ENCODE measurements at regions not wholly inside any gene's neighbourhood (a gene's known extent, or its start where the extent isn't known, plus 50 kb on each side); places are given as distances from the start of the nearest gene placed in this dataset.
"Not testable (repeated sequence)": the region's sequence is repeated elsewhere in the genome, so short reads cannot be mapped to it uniquely, and the experiment has no call there.

DNA sequence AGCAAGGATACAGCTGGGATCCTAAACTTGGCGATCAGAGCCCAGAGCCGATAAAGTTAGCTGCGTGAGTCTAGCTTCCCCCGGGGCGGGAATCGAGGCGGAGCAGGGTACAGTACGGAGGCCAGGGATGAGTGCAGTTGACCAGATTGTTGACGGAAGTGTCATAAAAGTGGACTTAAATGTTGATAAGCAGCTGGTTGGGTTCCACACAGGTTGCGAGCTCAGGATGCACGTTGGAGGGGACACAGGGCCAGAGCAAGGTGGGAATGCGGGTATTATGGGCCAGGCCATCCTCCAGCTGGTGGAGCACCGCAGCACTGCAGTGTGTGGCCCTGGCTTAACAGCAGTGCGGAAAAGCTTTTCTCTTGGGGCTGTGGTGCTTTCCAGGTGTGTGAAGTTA lies 76.0 kb upstream of the PZP start:
- not testable (repeated sequence) for H3K36me3 Mint-ChIP-seq (ENCODE audit: unreplicated experiment); DNase-seq (ENCODE audit: extremely low spot score, unreplicated experiment); H3K9me3 Mint-ChIP-seq (ENCODE audit: unreplicated experiment); H3K4me1 Mint-ChIP-seq (ENCODE audit: unreplicated experiment)
- peaks cover 16% of the 10 kb centered on the region for H3K27me3 Mint-ChIP-seq (ENCODE audit: unreplicated experiment)
- peak overlapping the region; percentile 94 for H3K4me3 Mint-ChIP-seq (ENCODE audit: unreplicated experiment)
- peak overlapping the region; percentile 92 for H3K27ac Mint-ChIP-seq (ENCODE audit: unreplicated experiment)

DNA sequence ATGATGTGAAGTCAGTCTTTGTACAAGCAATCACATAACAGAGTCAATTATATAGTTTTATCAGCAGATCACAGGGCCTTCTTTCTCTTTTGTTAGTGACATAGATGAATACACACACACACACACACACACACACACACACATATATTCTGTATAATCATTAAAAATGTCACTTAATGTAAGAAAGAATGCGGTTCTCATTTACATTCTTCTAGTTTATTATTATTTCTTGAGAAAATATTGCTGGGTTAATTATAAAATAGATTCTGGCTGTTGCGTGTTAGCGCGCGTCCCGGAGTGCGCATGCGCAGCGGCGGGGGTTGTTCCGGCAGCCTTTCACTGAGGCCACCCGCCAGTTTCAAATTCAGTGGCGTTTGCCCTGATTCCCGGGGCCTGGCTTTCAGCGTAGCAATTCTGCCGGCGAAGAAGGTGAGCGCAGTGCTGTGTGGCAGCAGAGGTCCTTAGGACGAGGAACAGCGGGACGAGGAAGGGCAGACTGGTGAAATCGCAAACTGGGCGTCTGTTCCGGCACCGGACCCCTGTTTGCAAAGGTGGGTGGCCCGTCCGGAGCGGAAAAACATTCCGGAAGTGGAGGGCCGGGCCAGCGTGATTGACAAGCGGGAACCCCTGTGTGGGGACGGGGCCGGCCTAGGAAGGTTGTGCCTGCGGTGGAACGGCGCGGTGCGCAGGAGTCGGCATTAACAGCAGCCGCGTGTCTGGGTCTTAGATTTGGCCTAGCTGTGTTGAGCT lies 75.3 kb upstream of the PZP start:
- Mint-ChIP-seq H3K27ac (ENCODE audit: unreplicated experiment) (peak overlapping the region; percentile 92), H3K4me3 (ENCODE audit: unreplicated experiment) (peak overlapping the region; percentile 94), H3K27me3 (ENCODE audit: unreplicated experiment) (peaks cover 19% of the 10 kb centered on the region)
- H3K4me1 Mint-ChIP-seq (ENCODE audit: unreplicated experiment); H3K36me3 Mint-ChIP-seq (ENCODE audit: unreplicated experiment); H3K9me3 Mint-ChIP-seq (ENCODE audit: unreplicated experiment): not testable (repeated sequence)
- peak; percentile 94 for DNase-seq (ENCODE audit: extremely low spot score, unreplicated experiment)

DNA sequence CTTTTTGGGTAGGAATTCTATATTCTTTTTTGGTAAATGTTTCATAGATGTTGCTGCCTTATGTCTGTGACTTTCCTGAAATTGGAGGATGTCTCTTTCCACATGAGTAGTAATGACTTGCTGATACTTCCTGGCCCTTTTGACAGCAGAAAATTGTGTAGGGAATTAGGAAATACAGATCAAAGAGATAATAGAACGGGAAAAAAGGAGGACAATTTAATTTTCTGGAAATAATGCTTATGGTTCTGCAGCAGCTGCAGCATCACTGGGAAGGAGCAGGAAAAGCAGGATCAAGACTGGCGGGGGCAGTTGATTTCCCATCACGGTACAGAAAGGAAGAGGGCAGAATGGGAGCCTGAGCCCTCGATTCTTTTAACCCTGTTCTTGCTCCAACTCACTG lies 68.8 kb upstream of the PZP start:
- H3K4me3 Mint-ChIP-seq (ENCODE audit: unreplicated experiment): no peak overlapping the region
- no peaks in the 10 kb centered on the region for H3K9me3 Mint-ChIP-seq (ENCODE audit: unreplicated experiment)
- DNase-seq (ENCODE audit: extremely low spot score, unreplicated experiment): no peak
- no peaks in the 10 kb centered on the region for H3K36me3 Mint-ChIP-seq (ENCODE audit: unreplicated experiment)
- TF ChIP-seq, protein P1, sequence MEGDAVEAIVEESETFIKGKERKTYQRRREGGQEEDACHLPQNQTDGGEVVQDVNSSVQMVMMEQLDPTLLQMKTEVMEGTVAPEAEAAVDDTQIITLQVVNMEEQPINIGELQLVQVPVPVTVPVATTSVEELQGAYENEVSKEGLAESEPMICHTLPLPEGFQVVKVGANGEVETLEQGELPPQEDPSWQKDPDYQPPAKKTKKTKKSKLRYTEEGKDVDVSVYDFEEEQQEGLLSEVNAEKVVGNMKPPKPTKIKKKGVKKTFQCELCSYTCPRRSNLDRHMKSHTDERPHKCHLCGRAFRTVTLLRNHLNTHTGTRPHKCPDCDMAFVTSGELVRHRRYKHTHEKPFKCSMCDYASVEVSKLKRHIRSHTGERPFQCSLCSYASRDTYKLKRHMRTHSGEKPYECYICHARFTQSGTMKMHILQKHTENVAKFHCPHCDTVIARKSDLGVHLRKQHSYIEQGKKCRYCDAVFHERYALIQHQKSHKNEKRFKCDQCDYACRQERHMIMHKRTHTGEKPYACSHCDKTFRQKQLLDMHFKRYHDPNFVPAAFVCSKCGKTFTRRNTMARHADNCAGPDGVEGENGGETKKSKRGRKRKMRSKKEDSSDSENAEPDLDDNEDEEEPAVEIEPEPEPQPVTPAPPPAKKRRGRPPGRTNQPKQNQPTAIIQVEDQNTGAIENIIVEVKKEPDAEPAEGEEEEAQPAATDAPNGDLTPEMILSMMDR (IDR thresholded peaks at IDR 0.05): no peak
- H3K27me3 Mint-ChIP-seq (ENCODE audit: unreplicated experiment): peaks cover 53% of the 10 kb centered on the region
- H3K27ac Mint-ChIP-seq (ENCODE audit: unreplicated experiment): no peak overlapping the region
- H3K4me1 Mint-ChIP-seq (ENCODE audit: unreplicated experiment): peaks cover 3% of the 10 kb centered on the region

DNA sequence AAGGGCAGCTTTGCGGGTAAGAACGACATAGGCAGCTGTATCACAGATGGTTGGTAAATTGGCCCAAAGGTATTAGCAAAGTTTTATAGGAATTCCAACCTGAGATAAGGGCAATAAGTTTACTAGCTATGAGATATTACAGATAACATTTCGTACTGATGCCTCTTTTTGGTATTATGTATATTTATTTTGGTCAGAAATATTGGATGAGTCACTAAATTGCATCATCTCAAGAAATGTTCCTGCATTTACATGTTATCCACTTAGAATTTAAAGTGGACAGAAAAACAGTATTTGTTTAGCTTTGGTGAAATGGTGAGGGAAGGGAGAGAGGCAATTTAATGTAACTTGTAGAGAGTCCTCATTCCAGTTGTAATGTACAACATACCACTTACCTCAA lies 65.1 kb upstream of the PZP start:
- H3K27ac Mint-ChIP-seq (ENCODE audit: unreplicated experiment): no peak overlapping the region
- no peaks in the 10 kb centered on the region for H3K36me3 Mint-ChIP-seq (ENCODE audit: unreplicated experiment)
- TF ChIP-seq, protein P1 (IDR thresholded peaks at IDR 0.05): no peak
- peaks cover 45% of the 10 kb centered on the region for H3K27me3 Mint-ChIP-seq (ENCODE audit: unreplicated experiment)
- no peak for DNase-seq (ENCODE audit: extremely low spot score, unreplicated experiment)
- no peak overlapping the region for H3K4me3 Mint-ChIP-seq (ENCODE audit: unreplicated experiment)
- peaks cover 3% of the 10 kb centered on the region for H3K4me1 Mint-ChIP-seq (ENCODE audit: unreplicated experiment)
- no peaks in the 10 kb centered on the region for H3K9me3 Mint-ChIP-seq (ENCODE audit: unreplicated experiment)

DNA sequence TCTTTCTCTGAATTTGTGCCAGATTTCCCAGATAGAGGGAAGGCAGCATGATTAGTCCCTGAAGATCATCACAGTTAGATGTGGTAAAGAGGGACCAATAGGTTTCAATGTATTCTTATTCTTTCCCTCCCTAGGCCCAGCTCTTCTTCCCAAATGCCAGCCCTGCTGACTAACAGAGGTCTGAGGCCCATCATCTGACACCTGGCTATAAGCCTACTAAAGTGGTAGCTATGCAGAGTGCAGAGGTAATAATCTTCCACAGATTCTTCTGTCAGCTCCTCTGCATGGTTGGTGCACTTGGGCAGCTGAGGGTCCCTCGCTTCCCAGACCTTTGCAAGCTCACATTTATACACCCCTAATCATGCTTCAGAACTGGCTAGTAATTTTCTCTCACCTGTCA lies 63.7 kb upstream of the PZP start:
- no peak overlapping the region for H3K27ac Mint-ChIP-seq (ENCODE audit: unreplicated experiment)
- H3K4me3 Mint-ChIP-seq (ENCODE audit: unreplicated experiment): no peak overlapping the region
- TF ChIP-seq, protein P1 (IDR thresholded peaks at IDR 0.05): no peak
- peaks cover 37% of the 10 kb centered on the region for H3K27me3 Mint-ChIP-seq (ENCODE audit: unreplicated experiment)
- no peak for DNase-seq (ENCODE audit: extremely low spot score, unreplicated experiment)
- H3K4me1 Mint-ChIP-seq (ENCODE audit: unreplicated experiment): peaks cover 3% of the 10 kb centered on the region
- H3K9me3 Mint-ChIP-seq (ENCODE audit: unreplicated experiment): no peaks in the 10 kb centered on the region
- H3K36me3 Mint-ChIP-seq (ENCODE audit: unreplicated experiment): no peaks in the 10 kb centered on the region

DNA sequence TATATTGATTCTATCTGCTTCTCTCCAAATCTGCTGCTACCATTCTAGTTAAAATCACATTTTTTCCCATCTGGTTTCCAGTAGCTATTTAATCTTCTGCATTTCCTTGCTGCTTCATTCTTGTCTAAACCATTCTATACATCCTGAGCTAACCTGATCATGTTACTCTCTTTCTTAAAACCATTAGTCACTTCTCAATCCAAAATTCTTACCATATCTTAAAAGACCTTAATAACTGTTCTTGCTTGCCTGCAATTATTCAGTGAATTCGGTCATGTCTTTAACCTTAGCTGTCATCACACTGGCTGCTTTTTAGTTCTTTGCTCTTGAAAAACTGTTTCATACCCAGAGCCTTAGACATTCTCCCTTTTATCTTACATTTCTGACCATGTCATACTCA lies 56.4 kb upstream of the PZP start:
- TF ChIP-seq, protein P1 (IDR thresholded peaks at IDR 0.05): no peak
- Mint-ChIP-seq H3K4me3 (ENCODE audit: unreplicated experiment) (no peak overlapping the region), H3K27ac (ENCODE audit: unreplicated experiment) (no peak overlapping the region), H3K36me3 (ENCODE audit: unreplicated experiment) (no peaks in the 10 kb centered on the region), H3K9me3 (ENCODE audit: unreplicated experiment) (no peaks in the 10 kb centered on the region), H3K27me3 (ENCODE audit: unreplicated experiment) (peaks cover 32% of the 10 kb centered on the region), H3K4me1 (ENCODE audit: unreplicated experiment) (no peaks in the 10 kb centered on the region)
- DNase-seq (ENCODE audit: extremely low spot score, unreplicated experiment): no peak

All from osteocyte (in vitro differentiated cells).